ENCODE measurements at regions not wholly inside any gene's neighbourhood (a gene's known extent, or its start where the extent isn't known, plus 50 kb on each side); places are given as distances from the start of the nearest gene placed in this dataset.
"Not testable (repeated sequence)": the region's sequence is repeated elsewhere in the genome, so short reads cannot be mapped to it uniquely, and the experiment has no call there.

- no peak for DNase-seq (ENCODE audit: low read depth)
- no peak for TF ChIP-seq CTCF (IDR thresholded peaks at IDR 0.05; ENCODE audit: insufficient read depth, low read depth, low read length)
- H3K4me3 ChIP-seq (ENCODE audit: low read depth, low read length): no peak overlapping the region
Measured at GRCh38 chr6:74568861-74569260, 637.0 kb downstream of the COL12A1 start.

GRCh38 chr6:74567923-74568290, 637.9 kb downstream of the COL12A1 start:
- H3K4me3 ChIP-seq (ENCODE audit: low read depth, low read length); DNase-seq (ENCODE audit: low read depth): not testable (repeated sequence)

GRCh38 chr6:74567281-74567922, 638.5 kb downstream of the COL12A1 start:
- DNase-seq (ENCODE audit: low read depth): no peak
- no peak for TF ChIP-seq CTCF (IDR thresholded peaks at IDR 0.05; ENCODE audit: insufficient read depth, low read depth, low read length)
- H3K4me3 ChIP-seq (ENCODE audit: low read depth, low read length): no peak overlapping the region

GRCh38 chr6:74557236-74557635, 648.6 kb downstream of the COL12A1 start:
- DNase-seq (ENCODE audit: low read depth): no peak

GRCh38 chr6:74554041-74554440, 651.8 kb downstream of the COL12A1 start:
- no peak for DNase-seq (ENCODE audit: low read depth)
- TF ChIP-seq CTCF (IDR thresholded peaks at IDR 0.05; ENCODE audit: insufficient read depth, low read depth, low read length): no peak
- no peak overlapping the region for H3K4me3 ChIP-seq (ENCODE audit: low read depth, low read length)

More at GRCh38 chr6:74557236-74557635, 648.6 kb downstream of the COL12A1 start:
- no peak for TF ChIP-seq CTCF (IDR thresholded peaks at IDR 0.05; ENCODE audit: insufficient read depth, low read depth, low read length)
- no peak overlapping the region for H3K4me3 ChIP-seq (ENCODE audit: low read depth, low read length)

GRCh38 chr6:74551896-74552295, 654.0 kb downstream of the COL12A1 start:
- no peak overlapping the region for H3K4me3 ChIP-seq (ENCODE audit: low read depth, low read length)
- TF ChIP-seq CTCF (IDR thresholded peaks at IDR 0.05; ENCODE audit: insufficient read depth, low read depth, low read length): no peak
- DNase-seq (ENCODE audit: low read depth): no peak

- no peak for TF ChIP-seq CTCF (IDR thresholded peaks at IDR 0.05; ENCODE audit: insufficient read depth, low read depth, low read length)
- DNase-seq (ENCODE audit: low read depth): no peak
- H3K4me3 ChIP-seq (ENCODE audit: low read depth, low read length): no peak overlapping the region
Measured at GRCh38 chr6:74550821-74551220, 655.0 kb downstream of the COL12A1 start.

All from fibroblast of villous mesenchyme (primary cell).